NCI-H1048 (cell line): ENCODE measurements at regions not wholly inside any gene's neighbourhood (a gene's known extent, or its start where the extent isn't known, plus 50 kb on each side); places are given as distances from the start of the nearest gene placed in this dataset.
"Not testable (repeated sequence)": the region's sequence is repeated elsewhere in the genome, so short reads cannot be mapped to it uniquely, and the experiment has no call there.

Experiments used
- DNase-seq: peaks from one replicate; lab custom pipeline; 2025; lab: John Stamatoyannopoulos, UW

- DNase-seq: not testable (repeated sequence)
Measured at GRCh38 chr3:193047461-193047860, 129.8 kb upstream of the MB21D2 start.

GRCh38 chr3:193048127-193048526 lies 130.5 kb upstream of the MB21D2 start:
- no peak for DNase-seq

- DNase-seq: no peak
Measured at GRCh38 chr3:193049935-193050334, 132.3 kb upstream of the MB21D2 start.

GRCh38 chr3:193051314-193051713 lies 133.7 kb upstream of the MB21D2 start:
- DNase-seq: no peak

- DNase-seq: no peak
Measured at GRCh38 chr3:193052354-193053045, 134.8 kb upstream of the MB21D2 start.

GRCh38 chr3:193053046-193053435 lies 135.4 kb upstream of the MB21D2 start:
- DNase-seq: no peak

- no peak for DNase-seq
Measured at GRCh38 chr3:193055352-193055751, 137.7 kb upstream of the MB21D2 start.

- no peak for DNase-seq
Measured at GRCh38 chr3:193057616-193058015, 140.0 kb upstream of the MB21D2 start.

GRCh38 chr3:193060748-193061546 lies 143.3 kb upstream of the MB21D2 start:
- no peak for DNase-seq

- DNase-seq: no peak
Measured at GRCh38 chr3:193068365-193068764, 150.7 kb upstream of the MB21D2 start.

- DNase-seq: not testable (repeated sequence)
Measured at GRCh38 chr3:193069732-193070131, 152.1 kb upstream of the MB21D2 start.

GRCh38 chr3:193078996-193079753 lies 161.5 kb upstream of the MB21D2 start:
- no peak for DNase-seq

GRCh38 chr3:193080821-193081365 lies 160.1 kb upstream of the PLAAT1 start:
- no peak for DNase-seq

GRCh38 chr3:193085655-193086054 lies 155.4 kb upstream of the PLAAT1 start:
- no peak for DNase-seq

- no peak for DNase-seq
Measured at GRCh38 chr3:193086681-193087080, 154.3 kb upstream of the PLAAT1 start.

- DNase-seq: no peak
Measured at GRCh38 chr3:193087336-193087735, 153.7 kb upstream of the PLAAT1 start.

- no peak for DNase-seq
Measured at GRCh38 chr3:193095366-193095765, 145.7 kb upstream of the PLAAT1 start.

GRCh38 chr3:193096076-193096475 lies 144.9 kb upstream of the PLAAT1 start:
- DNase-seq: no peak

- no peak for DNase-seq
Measured at GRCh38 chr3:193114431-193115340, 126.3 kb upstream of the PLAAT1 start.

- no peak for DNase-seq
Measured at GRCh38 chr3:193116871-193117270, 124.2 kb upstream of the PLAAT1 start.

- DNase-seq: no peak
Measured at GRCh38 chr3:193118907-193119306, 122.1 kb upstream of the PLAAT1 start.
